GM12891 (cell line): ENCODE measurements at regions not wholly inside any gene's neighbourhood (a gene's known extent, or its start where the extent isn't known, plus 50 kb on each side); places are given as distances from the start of the nearest gene placed in this dataset.

ENCODE experiments used
- POLR2AphosphoS5 ChIP-seq: IDR thresholded peaks from 2 replicates; pipeline ENCODE4 v1.6.1; 2011; ENCODE audit warnings: low read depth, low read length, control low read depth
- TAF1 ChIP-seq: IDR thresholded peaks from 2 replicates; pipeline ENCODE4 v1.6.1; 2011; ENCODE audit warnings: low read depth, low read length, control low read depth

DNA sequence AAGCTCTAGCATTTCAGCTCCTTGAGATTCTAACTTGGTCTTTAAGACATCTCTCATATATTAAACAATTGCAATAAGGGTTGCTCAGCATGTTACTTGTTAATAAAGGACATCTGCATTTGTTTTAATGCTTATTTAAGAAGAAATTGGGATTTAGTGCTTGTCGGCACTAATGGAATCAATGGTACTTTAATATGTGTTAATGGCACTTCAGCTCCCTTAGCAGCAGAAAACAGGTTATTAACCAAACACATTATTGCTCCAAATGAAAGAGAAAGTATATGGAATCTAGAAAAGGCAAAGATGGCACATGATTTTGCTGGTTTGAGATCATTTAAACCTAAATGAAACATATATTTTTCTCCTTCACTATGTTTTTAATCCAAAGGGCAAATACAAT lies 137.3 kb upstream of the GOLIM4 start:
- TF ChIP-seq TAF1 (no peak), POLR2AphosphoS5 (no peak)
